Lower leg skin (tissue), 4 donors: ENCODE measurements at regions not wholly inside any gene's neighbourhood (a gene's known extent, or its start where the extent isn't known, plus 50 kb on each side); places are given as distances from the start of the nearest gene placed in this dataset.
"Not testable (repeated sequence)": the region's sequence is repeated elsewhere in the genome, so short reads cannot be mapped to it uniquely, and the experiment has no call there.

Source experiments
- DNase-seq, 2 donors: peaks; one replicate each; pipeline ENCODE4 v3.0.0-alpha.2; 2019; ENCODE audit warnings: low spot score in 2 of 2
- H3K4me3 ChIP-seq: fragments of 200-600 bp; sonication (generic); 2 replicates; pipeline ENCODE4 v1.5.1; 2017; ENCODE audit warnings: mild to moderate bottlenecking, low read depth; ENCODE audit not compliant: poor library complexity, severe bottlenecking
- CTCF ChIP-seq, 3 donors: fragments of 450-650 bp; IDR thresholded peaks; one replicate each; pipeline ENCODE4 v1.5.1; 2016; ENCODE audit warnings: antibody characterized with exemption in 3 of 3, mild to moderate bottlenecking in 3 of 3, moderate library complexity in 2 of 3
- POLR2A ChIP-seq, 2 donors: fragments of 450-650 bp; IDR thresholded peaks; one replicate each; pipeline ENCODE4 v1.6.1; 2016 to 2017; ENCODE audit warnings: antibody characterized with exemption in 2 of 2, mild to moderate bottlenecking in 1 of 2, moderate library complexity in 1 of 2
- WGBS, 2 donors: methylation state at CpG; one replicate each; pipeline ENCODE4 v1.1.5; 2018; 5-methylcytosine and 5-hydroxymethylcytosine counted together
- intact Hi-C: fragments of 100-400 bp; cut with DNase I; formaldehyde crosslinking; loops from one replicate; pipeline ENCODE4 v1.15.0; 2023; ENCODE audit warnings: low total_unique reads

GRCh38 chr6:144782634-144783033 is 497.5 kb downstream of the UTRN start:
- H3K4me3 ChIP-seq = no peak overlapping the region
- no peak for DNase-seq
- intact Hi-C loops = no loop called here
- 88 to 92% methylated on average over 6 of the region's 6 CpGs for WGBS, 2 donors
- no peak for TF ChIP-seq CTCF (IDR thresholded peaks at IDR 0.05)
- no peak for TF ChIP-seq POLR2A (IDR thresholded peaks at IDR 0.05)

- no peak for DNase-seq
- WGBS, 2 donors = 86 to 89% methylated on average over 3 of the region's 3 CpGs
- intact Hi-C loops = no loop called here
- no peak for TF ChIP-seq CTCF (IDR thresholded peaks at IDR 0.05)
- TF ChIP-seq POLR2A (IDR thresholded peaks at IDR 0.05) = no peak
- no peak overlapping the region for H3K4me3 ChIP-seq
Measured at GRCh38 chr6:144785056-144785455, 499.9 kb downstream of the UTRN start.

- 89% methylated on average over 2 of the region's 2 CpGs for WGBS, 2 donors
- no peak overlapping the region for H3K4me3 ChIP-seq
- TF ChIP-seq CTCF (IDR thresholded peaks at IDR 0.05) (no peak), POLR2A (IDR thresholded peaks at IDR 0.05) (no peak)
- no peak for DNase-seq
- intact Hi-C loops = no loop called here
Measured at GRCh38 chr6:144786825-144787224, 501.7 kb downstream of the UTRN start.

- intact Hi-C loops = no loop called here
- H3K4me3 ChIP-seq = no peak overlapping the region
- WGBS, 2 donors = 56 to 66% methylated on average over 4 of the region's 4 CpGs
- no peak for TF ChIP-seq POLR2A (IDR thresholded peaks at IDR 0.05)
- TF ChIP-seq CTCF (IDR thresholded peaks at IDR 0.05) = no peak
- DNase-seq = no peak
Measured at GRCh38 chr6:144793744-144794143, 508.6 kb downstream of the UTRN start.

- intact Hi-C loops, H3K4me3 ChIP-seq, DNase-seq: not testable (repeated sequence)
- WGBS, 2 donors = 98 to 100% methylated on average over 2 of the region's 2 CpGs
Measured at GRCh38 chr6:144795022-144795421, 509.9 kb downstream of the UTRN start.

GRCh38 chr6:144796070-144796469 is 510.9 kb downstream of the UTRN start:
- TF ChIP-seq POLR2A (IDR thresholded peaks at IDR 0.05) (no peak), CTCF (IDR thresholded peaks at IDR 0.05) (no peak)
- no peak overlapping the region for H3K4me3 ChIP-seq
- DNase-seq = no peak
- WGBS, 2 donors = 95 to 99% methylated on average over 2 of the region's 2 CpGs
- intact Hi-C loops = no loop called here
